Activated CD4-positive, alpha-beta T cell treated with anti-CD3 and anti-CD28 coated beads, Interleukin-2, amount 10 ng/mL, durations not matched to agents 7 days and 5 days (primary cell): ENCODE measurements at regions not wholly inside any gene's neighbourhood (a gene's known extent, or its start where the extent isn't known, plus 50 kb on each side); places are given as distances from the start of the nearest gene placed in this dataset.

ENCODE experiments used
- CTCF ChIA-PET: fragments of 350-600 bp; sonication (Branson Sonifier 250); formaldehyde crosslinking; loops from one replicate; lab custom pipeline; 2021; ENCODE audit warnings: antibody characterized with exemption; lab: Charles Lee
- POLR2A ChIA-PET: fragments of 350-600 bp; sonication (Branson Sonifier 250); formaldehyde crosslinking; loops from one replicate; lab custom pipeline; 2021; ENCODE audit warnings: antibody characterized with exemption; lab: Charles Lee
- DNase-seq: peaks from one replicate; pipeline ENCODE4 v3.0.0-alpha.2; 2020
- H3K27ac Mint-ChIP-seq: one replicate; pipeline ENCODE4 v1.8.0; 2021; ENCODE audit warnings: mild to moderate bottlenecking, moderate library complexity, mixed read lengths
- H3K27me3 Mint-ChIP-seq: one replicate; pipeline ENCODE4 v1.8.0; 2021; ENCODE audit warnings: mixed read lengths
- H3K36me3 Mint-ChIP-seq: one replicate; pipeline ENCODE4 v1.8.0; 2021; ENCODE audit warnings: low read depth, mixed read lengths
- H3K4me1 Mint-ChIP-seq: one replicate; pipeline ENCODE4 v1.8.0; 2021; ENCODE audit warnings: mixed read lengths
- H3K4me3 Mint-ChIP-seq: one replicate; pipeline ENCODE4 v1.8.0; 2021; ENCODE audit warnings: mild to moderate bottlenecking, moderate library complexity, mixed read lengths
- H3K9me3 Mint-ChIP-seq: one replicate; pipeline ENCODE4 v1.8.0; 2021; ENCODE audit warnings: mixed read lengths

- Mint-ChIP-seq H3K9me3 (peaks cover 2% of the 10 kb centered on the region), H3K4me1 (no peaks in the 10 kb centered on the region), H3K27me3 (no peaks in the 10 kb centered on the region), H3K36me3 (no peaks in the 10 kb centered on the region), H3K27ac (no peak overlapping the region), H3K4me3 (no peak overlapping the region)
- ChIA-PET CTCF (no interaction called here), POLR2A (no interaction called here)
- DNase-seq: no peak
Observed at GRCh38 chr11:42232673-42233072, 773.2 kb upstream of the LRRC4C start.

- DNase-seq: no peak
- Mint-ChIP-seq H3K36me3 (no peaks in the 10 kb centered on the region), H3K4me3 (no peak overlapping the region), H3K27me3 (no peaks in the 10 kb centered on the region), H3K27ac (no peak overlapping the region), H3K4me1 (no peaks in the 10 kb centered on the region), H3K9me3 (peaks cover 5% of the 10 kb centered on the region)
- ChIA-PET CTCF (no interaction called here), POLR2A (no interaction called here)
Observed at GRCh38 chr11:42234451-42234951, 775.0 kb upstream of the LRRC4C start.

GRCh38 chr11:42237701-42238235, 778.3 kb upstream of the LRRC4C start:
- H3K36me3 Mint-ChIP-seq: no peaks in the 10 kb centered on the region
- H3K27me3 Mint-ChIP-seq: no peaks in the 10 kb centered on the region
- H3K27ac Mint-ChIP-seq: no peak overlapping the region
- peaks cover 3% of the 10 kb centered on the region for H3K9me3 Mint-ChIP-seq
- H3K4me1 Mint-ChIP-seq: no peaks in the 10 kb centered on the region
- POLR2A ChIA-PET: no interaction called here
- H3K4me3 Mint-ChIP-seq: no peak overlapping the region
- CTCF ChIA-PET: interaction anchor here (0.5 kb wide), 1 partner anchor 14 kb away, joined by 3 read pairs; no protein-coding TSS in a partner anchor
- no peak for DNase-seq

GRCh38 chr11:42239188-42239587, 779.7 kb upstream of the LRRC4C start:
- DNase-seq: no peak
- no peak overlapping the region for H3K4me3 Mint-ChIP-seq
- H3K36me3 Mint-ChIP-seq: no peaks in the 10 kb centered on the region
- CTCF ChIA-PET: no interaction called here
- H3K27me3 Mint-ChIP-seq: no peaks in the 10 kb centered on the region
- H3K4me1 Mint-ChIP-seq: no peaks in the 10 kb centered on the region
- H3K27ac Mint-ChIP-seq: no peak overlapping the region
- peaks cover 3% of the 10 kb centered on the region for H3K9me3 Mint-ChIP-seq
- POLR2A ChIA-PET: no interaction called here

GRCh38 chr11:42243385-42243784, 783.9 kb upstream of the LRRC4C start:
- no peak overlapping the region for H3K27ac Mint-ChIP-seq
- POLR2A ChIA-PET: no interaction called here
- CTCF ChIA-PET: no interaction called here

GRCh38 chr11:42244376-42244775, 784.9 kb upstream of the LRRC4C start:
- POLR2A ChIA-PET: no interaction called here
- DNase-seq: no peak
- H3K9me3 Mint-ChIP-seq: no peaks in the 10 kb centered on the region
- no peaks in the 10 kb centered on the region for H3K36me3 Mint-ChIP-seq
- CTCF ChIA-PET: no interaction called here
- no peaks in the 10 kb centered on the region for H3K27me3 Mint-ChIP-seq
- H3K4me1 Mint-ChIP-seq: no peaks in the 10 kb centered on the region
- no peak overlapping the region for H3K27ac Mint-ChIP-seq
- no peak overlapping the region for H3K4me3 Mint-ChIP-seq

More at GRCh38 chr11:42243385-42243784, 783.9 kb upstream of the LRRC4C start:
- peaks cover 3% of the 10 kb centered on the region for H3K9me3 Mint-ChIP-seq
- H3K36me3 Mint-ChIP-seq: no peaks in the 10 kb centered on the region
- no peak for DNase-seq
- no peak overlapping the region for H3K4me3 Mint-ChIP-seq
- no peaks in the 10 kb centered on the region for H3K27me3 Mint-ChIP-seq
- no peaks in the 10 kb centered on the region for H3K4me1 Mint-ChIP-seq

- Mint-ChIP-seq H3K36me3 (no peaks in the 10 kb centered on the region), H3K4me1 (no peaks in the 10 kb centered on the region), H3K9me3 (no peaks in the 10 kb centered on the region), H3K27ac (no peak overlapping the region), H3K4me3 (no peak overlapping the region), H3K27me3 (no peaks in the 10 kb centered on the region)
- DNase-seq: no peak
- ChIA-PET CTCF (no interaction called here), POLR2A (no interaction called here)
Observed at GRCh38 chr11:42249401-42249800, 789.9 kb upstream of the LRRC4C start.

- no peaks in the 10 kb centered on the region for H3K9me3 Mint-ChIP-seq
- no peak overlapping the region for H3K4me3 Mint-ChIP-seq
- no peak for DNase-seq
- H3K27ac Mint-ChIP-seq: no peak overlapping the region
- ChIA-PET POLR2A (no interaction called here), CTCF (no interaction called here)
- no peaks in the 10 kb centered on the region for H3K27me3 Mint-ChIP-seq
- no peaks in the 10 kb centered on the region for H3K4me1 Mint-ChIP-seq
- no peaks in the 10 kb centered on the region for H3K36me3 Mint-ChIP-seq
Observed at GRCh38 chr11:42249956-42250355, 790.5 kb upstream of the LRRC4C start.

- Mint-ChIP-seq H3K4me3 (no peak overlapping the region), H3K4me1 (no peaks in the 10 kb centered on the region), H3K9me3 (no peaks in the 10 kb centered on the region), H3K36me3 (no peaks in the 10 kb centered on the region), H3K27me3 (no peaks in the 10 kb centered on the region), H3K27ac (no peak overlapping the region)
- no peak for DNase-seq
- ChIA-PET CTCF (no interaction called here), POLR2A (no interaction called here)
Observed at GRCh38 chr11:42251984-42252383, 792.5 kb upstream of the LRRC4C start.

- Mint-ChIP-seq H3K4me1 (no peaks in the 10 kb centered on the region), H3K9me3 (no peaks in the 10 kb centered on the region), H3K36me3 (no peaks in the 10 kb centered on the region), H3K4me3 (no peak overlapping the region), H3K27ac (no peak overlapping the region), H3K27me3 (no peaks in the 10 kb centered on the region)
- ChIA-PET POLR2A (no interaction called here), CTCF (no interaction called here)
- no peak for DNase-seq
Observed at GRCh38 chr11:42253156-42253555, 793.7 kb upstream of the LRRC4C start.

- CTCF ChIA-PET: no interaction called here
- Mint-ChIP-seq H3K4me3 (no peak overlapping the region), H3K36me3 (no peaks in the 10 kb centered on the region), H3K27me3 (no peaks in the 10 kb centered on the region), H3K9me3 (no peaks in the 10 kb centered on the region), H3K27ac (no peak overlapping the region), H3K4me1 (no peaks in the 10 kb centered on the region)
- POLR2A ChIA-PET: no interaction called here
- DNase-seq: no peak
Observed at GRCh38 chr11:42255906-42256305, 796.5 kb upstream of the LRRC4C start.

GRCh38 chr11:42257534-42257933, 798.1 kb upstream of the LRRC4C start:
- Mint-ChIP-seq H3K27ac (no peak overlapping the region), H3K9me3 (no peaks in the 10 kb centered on the region), H3K36me3 (no peaks in the 10 kb centered on the region), H3K4me1 (no peaks in the 10 kb centered on the region), H3K27me3 (no peaks in the 10 kb centered on the region), H3K4me3 (no peak overlapping the region)
- ChIA-PET POLR2A (no interaction called here), CTCF (no interaction called here)
- no peak for DNase-seq

- no peaks in the 10 kb centered on the region for H3K27me3 Mint-ChIP-seq
- H3K9me3 Mint-ChIP-seq: no peaks in the 10 kb centered on the region
- ChIA-PET CTCF (no interaction called here), POLR2A (no interaction called here)
- H3K27ac Mint-ChIP-seq: no peak overlapping the region
- H3K4me3 Mint-ChIP-seq: no peak overlapping the region
- no peaks in the 10 kb centered on the region for H3K36me3 Mint-ChIP-seq
- H3K4me1 Mint-ChIP-seq: no peaks in the 10 kb centered on the region
- no peak for DNase-seq
Observed at GRCh38 chr11:42265072-42265471, 805.6 kb upstream of the LRRC4C start.

GRCh38 chr11:42271306-42271705, 811.9 kb upstream of the LRRC4C start:
- no peak overlapping the region for H3K27ac Mint-ChIP-seq
- POLR2A ChIA-PET: no interaction called here
- no peaks in the 10 kb centered on the region for H3K4me1 Mint-ChIP-seq

More at GRCh38 chr11:42271306-42271705, 811.9 kb upstream of the LRRC4C start:
- H3K36me3 Mint-ChIP-seq: no peaks in the 10 kb centered on the region
- no peak overlapping the region for H3K4me3 Mint-ChIP-seq
- H3K9me3 Mint-ChIP-seq: peaks cover 11% of the 10 kb centered on the region
- CTCF ChIA-PET: no interaction called here
- no peak for DNase-seq
- H3K27me3 Mint-ChIP-seq: no peaks in the 10 kb centered on the region
